Heart left ventricle (tissue), 13 donors: ENCODE measurements at regions not wholly inside any gene's neighbourhood (a gene's known extent, or its start where the extent isn't known, plus 50 kb on each side); places are given as distances from the start of the nearest gene placed in this dataset.

Source experiments
- POLR2A ChIP-seq, 2 donors: fragments of 450-650 bp; IDR thresholded peaks; one replicate each; pipeline ENCODE4 v1.6.1; 2017; ENCODE audit warnings: antibody characterized with exemption in 2 of 2, mild to moderate bottlenecking in 2 of 2, moderate library complexity in 2 of 2
- TF ChIP-seq, protein P1 (sequence below), 12 donors: fragments of 200-600 bp; sonication (generic) in 4 of 12; IDR thresholded peaks; one replicate each; pipeline versions ENCODE4 v1.5.0 to v1.8.0; 2018 to 2022; ENCODE audit warnings: antibody characterized with exemption in 12 of 12, mild to moderate bottlenecking in 5 of 12
- donor health status: ischemic (EF 13 %, LVEDD 7.1; RV severe dilation, severe dysfunction).
- donor health status: DM: no; HTN: yes; CAD: no.
- donor health status: DM: no; HTN: no; CAD: no.
- donor health status: ischemic (EF 25% LVEDD 6.9; RV normal size, moderate dysfunction).
- donor health status: ischemic (EF 25% LVEDD 5.7; RV mildly dilated, moderate dysfunction).
- donor health status: ischemic (EF 35%, LVEDD 5.7; RV mildly dilated, moderate dysfunction).
- donor health status: nonischemic (EF 11% LVEDD 7.7; RV severe dilation, severe dysfunction).
- donor health status: DM: yes; HTN: yes; CAD: no.
- donor health status: PGD.
- donor health status: ischemic (EF 29% LVEDD 5.4; RV normal size, mild dysfunction).
- donor health status: nonischemic (EF 23%, LVEDD 6.1; RV moderate dilation, normal function).

DNA sequence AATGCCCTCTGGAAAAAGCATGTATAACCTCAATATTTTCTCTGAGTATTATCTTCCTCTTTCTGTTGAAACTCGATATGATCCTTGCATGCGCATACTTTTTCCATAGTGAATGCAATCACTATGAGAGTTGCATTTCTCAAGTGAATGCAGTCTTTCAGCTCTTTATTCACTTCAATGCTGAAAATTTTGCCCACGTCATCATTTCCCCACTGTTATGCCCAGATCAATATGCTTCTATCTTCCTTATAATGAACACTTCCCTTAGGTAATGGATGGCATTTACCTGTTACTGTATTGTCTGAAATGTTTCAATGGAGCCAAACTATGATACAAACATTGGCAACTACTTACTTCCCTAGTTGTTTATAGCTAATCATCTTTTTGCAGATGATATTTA lies 866.6 kb upstream of the SLITRK6 start:
- TF ChIP-seq, protein P1, sequence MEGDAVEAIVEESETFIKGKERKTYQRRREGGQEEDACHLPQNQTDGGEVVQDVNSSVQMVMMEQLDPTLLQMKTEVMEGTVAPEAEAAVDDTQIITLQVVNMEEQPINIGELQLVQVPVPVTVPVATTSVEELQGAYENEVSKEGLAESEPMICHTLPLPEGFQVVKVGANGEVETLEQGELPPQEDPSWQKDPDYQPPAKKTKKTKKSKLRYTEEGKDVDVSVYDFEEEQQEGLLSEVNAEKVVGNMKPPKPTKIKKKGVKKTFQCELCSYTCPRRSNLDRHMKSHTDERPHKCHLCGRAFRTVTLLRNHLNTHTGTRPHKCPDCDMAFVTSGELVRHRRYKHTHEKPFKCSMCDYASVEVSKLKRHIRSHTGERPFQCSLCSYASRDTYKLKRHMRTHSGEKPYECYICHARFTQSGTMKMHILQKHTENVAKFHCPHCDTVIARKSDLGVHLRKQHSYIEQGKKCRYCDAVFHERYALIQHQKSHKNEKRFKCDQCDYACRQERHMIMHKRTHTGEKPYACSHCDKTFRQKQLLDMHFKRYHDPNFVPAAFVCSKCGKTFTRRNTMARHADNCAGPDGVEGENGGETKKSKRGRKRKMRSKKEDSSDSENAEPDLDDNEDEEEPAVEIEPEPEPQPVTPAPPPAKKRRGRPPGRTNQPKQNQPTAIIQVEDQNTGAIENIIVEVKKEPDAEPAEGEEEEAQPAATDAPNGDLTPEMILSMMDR (IDR thresholded peaks at IDR 0.05), result no peak
- TF ChIP-seq POLR2A (IDR thresholded peaks at IDR 0.05), result no peak
